ENCODE measurements at regions not wholly inside any gene's neighbourhood (a gene's known extent, or its start where the extent isn't known, plus 50 kb on each side); places are given as distances from the start of the nearest gene placed in this dataset.

DNA sequence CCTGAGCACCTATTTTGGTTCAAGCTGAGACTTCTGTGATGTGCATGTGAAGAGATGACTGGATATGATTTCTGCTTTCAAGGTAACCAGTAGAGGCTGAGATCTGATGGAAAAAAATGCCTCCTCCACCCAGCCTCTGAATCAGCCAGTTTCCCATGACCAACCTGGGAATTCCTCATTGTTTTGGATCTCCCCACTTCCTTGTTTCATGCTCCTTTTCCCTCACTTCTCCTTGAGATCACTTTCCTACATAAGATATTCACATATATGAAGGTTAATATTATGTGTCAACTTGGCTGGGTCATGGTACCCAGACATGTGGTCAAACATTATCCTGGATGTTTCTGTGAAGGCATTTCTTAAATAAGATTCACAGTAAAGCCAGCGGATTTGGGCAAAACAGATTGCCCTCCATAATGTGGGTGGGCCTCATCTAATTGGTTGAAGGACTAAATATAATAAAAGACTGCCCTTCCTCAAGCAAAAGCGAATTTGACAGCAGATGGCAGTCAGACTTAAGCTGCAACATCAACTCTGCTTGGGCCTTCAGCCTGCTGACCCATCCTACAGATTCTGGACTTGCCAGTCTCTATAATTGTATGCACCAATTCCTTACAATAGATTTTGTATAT is 379.4 kb downstream of the TNS1 start:
- no peak overlapping the region for H3K4me2 ChIP-seq (ENCODE audit: low read length)
- H3K9ac ChIP-seq: no peak overlapping the region
- H3K36me3 ChIP-seq (ENCODE audit: control insufficient read depth, insufficient read depth, low read length): no peaks in the 10 kb centered on the region
- H3K4me3 ChIP-seq (ENCODE audit: low read depth, low read length): no peak overlapping the region
- H2AFZ ChIP-seq: no peak overlapping the region
- H3K79me2 ChIP-seq: peaks cover 21% of the 10 kb centered on the region
- TF ChIP-seq, protein P1, sequence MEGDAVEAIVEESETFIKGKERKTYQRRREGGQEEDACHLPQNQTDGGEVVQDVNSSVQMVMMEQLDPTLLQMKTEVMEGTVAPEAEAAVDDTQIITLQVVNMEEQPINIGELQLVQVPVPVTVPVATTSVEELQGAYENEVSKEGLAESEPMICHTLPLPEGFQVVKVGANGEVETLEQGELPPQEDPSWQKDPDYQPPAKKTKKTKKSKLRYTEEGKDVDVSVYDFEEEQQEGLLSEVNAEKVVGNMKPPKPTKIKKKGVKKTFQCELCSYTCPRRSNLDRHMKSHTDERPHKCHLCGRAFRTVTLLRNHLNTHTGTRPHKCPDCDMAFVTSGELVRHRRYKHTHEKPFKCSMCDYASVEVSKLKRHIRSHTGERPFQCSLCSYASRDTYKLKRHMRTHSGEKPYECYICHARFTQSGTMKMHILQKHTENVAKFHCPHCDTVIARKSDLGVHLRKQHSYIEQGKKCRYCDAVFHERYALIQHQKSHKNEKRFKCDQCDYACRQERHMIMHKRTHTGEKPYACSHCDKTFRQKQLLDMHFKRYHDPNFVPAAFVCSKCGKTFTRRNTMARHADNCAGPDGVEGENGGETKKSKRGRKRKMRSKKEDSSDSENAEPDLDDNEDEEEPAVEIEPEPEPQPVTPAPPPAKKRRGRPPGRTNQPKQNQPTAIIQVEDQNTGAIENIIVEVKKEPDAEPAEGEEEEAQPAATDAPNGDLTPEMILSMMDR (IDR thresholded peaks at IDR 0.05): no peak
- H3K4me1 ChIP-seq: peaks cover 10% of the 10 kb centered on the region
- no peaks in the 10 kb centered on the region for H3K9me3 ChIP-seq (ENCODE audit: control insufficient read depth, low read length)
- no peaks in the 10 kb centered on the region for H3K27me3 ChIP-seq (ENCODE audit: control insufficient read depth, insufficient read depth, low read length)
- H3K27ac ChIP-seq: no peak overlapping the region

DNA sequence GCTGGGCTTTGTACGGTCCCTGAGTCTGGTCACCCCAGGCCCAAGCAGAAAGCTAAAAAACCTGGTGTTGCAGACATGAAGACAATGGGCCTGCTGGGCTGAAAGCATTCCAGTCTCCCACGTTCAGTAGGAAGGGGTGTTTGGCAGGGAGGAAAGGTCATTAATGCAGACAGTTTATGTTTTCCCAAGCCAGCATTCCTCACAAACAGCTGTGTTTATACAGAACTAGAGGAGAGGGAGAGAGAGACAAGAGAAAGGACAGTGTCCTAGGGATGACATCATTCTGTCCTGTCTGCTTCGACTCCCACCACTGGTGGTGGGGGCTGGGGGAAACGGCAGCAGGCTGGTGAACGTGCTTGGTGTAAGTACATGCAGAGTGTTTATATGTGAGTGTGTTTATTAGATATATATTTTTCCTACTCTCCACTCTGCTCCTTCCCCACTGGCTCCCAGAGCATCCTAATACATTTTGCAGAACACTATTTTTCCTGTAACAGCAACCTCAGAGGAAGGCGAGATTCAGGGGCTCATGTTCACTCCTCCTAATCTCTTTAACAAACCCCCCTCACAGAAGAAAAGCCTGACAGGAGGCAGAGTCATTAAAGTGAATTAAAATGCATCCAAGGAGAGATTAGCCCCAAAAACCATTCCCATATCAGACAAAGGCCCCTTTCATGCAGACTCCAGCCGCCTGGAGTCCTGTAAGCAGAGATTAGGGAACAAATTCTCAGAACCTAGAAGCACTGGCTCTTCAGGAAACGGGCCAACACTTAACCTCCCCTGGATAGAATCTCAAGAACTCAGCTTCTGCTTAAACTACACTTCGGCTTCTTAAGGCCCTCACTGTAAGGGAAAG is 380.4 kb downstream of the TNS1 start:
- Histone ChIP-seq H3K27me3 (ENCODE audit: control insufficient read depth, insufficient read depth, low read length) (no peaks in the 10 kb centered on the region), H3K36me3 (ENCODE audit: control insufficient read depth, insufficient read depth, low read length) (no peaks in the 10 kb centered on the region), H3K9ac (no peak overlapping the region), H3K9me3 (ENCODE audit: control insufficient read depth, low read length) (no peaks in the 10 kb centered on the region), H3K79me2 (peaks cover 14% of the 10 kb centered on the region), H3K4me2 (ENCODE audit: low read length) (no peak overlapping the region), H3K4me3 (ENCODE audit: low read depth, low read length) (no peak overlapping the region), H3K27ac (no peak overlapping the region), H2AFZ (no peak overlapping the region), H3K4me1 (peaks cover 4% of the 10 kb centered on the region)
- TF ChIP-seq, protein P1 (IDR thresholded peaks at IDR 0.05): no peak

DNA sequence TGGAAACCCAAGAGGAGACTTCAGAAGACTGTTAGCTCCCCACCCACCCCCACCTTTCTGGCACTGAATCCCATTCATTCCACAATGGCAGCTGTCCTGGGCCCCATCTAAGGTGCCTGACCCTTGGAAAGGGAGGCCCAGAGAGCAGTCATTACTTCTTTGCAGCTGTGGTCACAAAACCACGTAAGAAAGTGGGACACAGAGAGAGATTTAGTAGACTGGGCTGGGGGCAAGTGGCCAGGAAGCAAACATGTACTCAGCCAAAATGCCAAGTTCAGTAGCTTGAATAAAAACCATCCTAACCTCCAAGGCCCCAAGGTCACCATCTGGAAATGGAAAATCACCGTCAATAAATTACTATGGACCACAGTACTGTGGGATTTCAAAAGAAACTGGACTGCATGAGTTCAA is 381.4 kb downstream of the TNS1 start:
- Histone ChIP-seq H3K9ac (no peak overlapping the region), H3K36me3 (ENCODE audit: control insufficient read depth, insufficient read depth, low read length) (no peaks in the 10 kb centered on the region), H2AFZ (no peak overlapping the region), H3K27me3 (ENCODE audit: control insufficient read depth, insufficient read depth, low read length) (no peaks in the 10 kb centered on the region), H3K4me2 (ENCODE audit: low read length) (no peak overlapping the region), H3K9me3 (ENCODE audit: control insufficient read depth, low read length) (no peaks in the 10 kb centered on the region), H3K4me3 (ENCODE audit: low read depth, low read length) (no peak overlapping the region), H3K79me2 (peaks cover 7% of the 10 kb centered on the region), H3K27ac (no peak overlapping the region), H3K4me1 (peaks cover 4% of the 10 kb centered on the region)
- TF ChIP-seq, protein P1 (IDR thresholded peaks at IDR 0.05): no peak

DNA sequence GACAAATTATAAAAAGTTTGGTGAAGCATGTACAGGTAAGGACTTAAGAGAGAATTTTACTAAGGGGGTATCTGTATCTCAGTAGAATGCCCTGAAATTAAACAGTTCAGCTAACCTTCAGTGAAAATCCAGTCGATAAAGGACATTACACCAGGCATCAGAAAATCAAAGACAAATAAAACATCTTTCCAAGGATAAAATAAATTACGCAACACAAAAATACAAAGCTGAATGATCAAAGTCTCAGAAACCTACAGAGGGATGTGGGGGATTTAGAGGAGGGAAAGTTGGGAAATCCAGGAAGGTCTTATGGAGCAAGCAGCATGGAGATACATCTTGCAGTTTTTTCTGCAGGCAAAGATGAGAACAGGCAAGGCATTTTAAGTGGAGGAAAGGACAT is 384.1 kb downstream of the TNS1 start:
- Histone ChIP-seq H3K4me1 (peaks cover 4% of the 10 kb centered on the region), H3K9ac (no peak overlapping the region), H3K4me2 (ENCODE audit: low read length) (no peak overlapping the region), H3K4me3 (ENCODE audit: low read depth, low read length) (no peak overlapping the region), H3K79me2 (no peaks in the 10 kb centered on the region), H3K27ac (no peak overlapping the region), H3K27me3 (ENCODE audit: control insufficient read depth, insufficient read depth, low read length) (no peaks in the 10 kb centered on the region), H3K36me3 (ENCODE audit: control insufficient read depth, insufficient read depth, low read length) (no peaks in the 10 kb centered on the region), H2AFZ (no peak overlapping the region), H3K9me3 (ENCODE audit: control insufficient read depth, low read length) (no peaks in the 10 kb centered on the region)
- TF ChIP-seq, protein P1 (IDR thresholded peaks at IDR 0.05): no peak
